Esophagus (tissue), 2 donors: ENCODE measurements at regions not wholly inside any gene's neighbourhood (a gene's known extent, or its start where the extent isn't known, plus 50 kb on each side); places are given as distances from the start of the nearest gene placed in this dataset.

ENCODE experiments used
- H3K27ac ChIP-seq, 2 donors: one replicate each; pipeline ENCODE4 v1.5.1; 2013; ENCODE audit warnings: low read depth in 2 of 2, mild to moderate bottlenecking in 2 of 2, inconsistent platforms in 1 of 2, low read length in 1 of 2, moderate library complexity in 1 of 2
- H3K27me3 ChIP-seq, 2 donors: one replicate each; pipeline ENCODE4 v1.6.1; 2013; ENCODE audit warnings: low read length in 2 of 2, control low read depth in 1 of 2, mild to moderate bottlenecking in 1 of 2; ENCODE audit not compliant: insufficient read depth in 2 of 2, control insufficient read depth in 1 of 2
- H3K36me3 ChIP-seq, 2 donors: one replicate each; pipeline ENCODE4 v1.6.1; 2013; ENCODE audit warnings: low read length in 1 of 2; ENCODE audit not compliant: control insufficient read depth in 2 of 2, insufficient read depth in 2 of 2
- H3K4me1 ChIP-seq, 2 donors: one replicate each; pipeline ENCODE4 v1.6.1; 2013; ENCODE audit warnings: low read length in 1 of 2; ENCODE audit not compliant: control insufficient read depth in 2 of 2, insufficient read depth in 2 of 2
- H3K4me3 ChIP-seq, 2 donors: one replicate each; pipeline ENCODE4 v1.5.1; 2013; ENCODE audit warnings: low read length in 2 of 2, mild to moderate bottlenecking in 2 of 2, low read depth in 1 of 2, moderate library complexity in 1 of 2
- H3K9me3 ChIP-seq, 2 donors: one replicate each; pipeline ENCODE4 v1.6.1; 2013; ENCODE audit warnings: mild to moderate bottlenecking in 2 of 2, low read depth in 1 of 2, low read length in 1 of 2, moderate library complexity in 1 of 2; ENCODE audit not compliant: control insufficient read depth in 2 of 2, insufficient read depth in 1 of 2
- WGBS, 2 donors: extraction: QIAGEN DNeasy Blood & Tissue Kit; methylation state at CpG; one replicate each; pipeline ENCODE4 v1.1.7; 2013; 5-methylcytosine and 5-hydroxymethylcytosine counted together
- donor health status: healthy with polysubstance abuse.
- donor health status: Bipolar disorder and iron deficiency.

DNA sequence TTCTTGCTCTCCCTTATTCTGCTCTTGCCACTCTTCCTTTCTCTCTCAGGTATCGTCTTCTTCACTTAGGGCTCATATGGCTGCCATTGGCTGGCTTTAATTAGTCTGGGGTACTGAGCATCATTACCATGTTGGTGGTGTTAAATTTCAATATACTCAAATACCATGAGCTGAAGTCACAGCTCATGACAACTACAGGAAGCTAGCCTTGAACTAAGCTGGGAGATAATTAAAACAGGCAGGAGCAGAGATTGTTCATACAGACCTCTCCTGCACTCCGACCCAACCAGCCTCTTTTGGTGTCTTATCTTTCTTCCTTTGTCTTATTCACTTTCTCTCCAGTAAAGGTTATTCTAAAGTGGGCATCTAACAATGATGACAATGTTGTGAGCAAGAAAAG, 130.9 kb upstream of the BLID start:
- Histone ChIP-seq H3K4me1 (no peaks in the 10 kb centered on the region), H3K27me3 (peaks cover 0 to 3% of the 10 kb centered on the region in 2 donors), H3K36me3 (no peaks in the 10 kb centered on the region), H3K9me3 (no peaks in the 10 kb centered on the region), H3K27ac (no peak overlapping the region), H3K4me3 (no peak overlapping the region)
- WGBS, 2 donors: 78 to 85% methylated on average over 2 of the region's 2 CpGs

DNA sequence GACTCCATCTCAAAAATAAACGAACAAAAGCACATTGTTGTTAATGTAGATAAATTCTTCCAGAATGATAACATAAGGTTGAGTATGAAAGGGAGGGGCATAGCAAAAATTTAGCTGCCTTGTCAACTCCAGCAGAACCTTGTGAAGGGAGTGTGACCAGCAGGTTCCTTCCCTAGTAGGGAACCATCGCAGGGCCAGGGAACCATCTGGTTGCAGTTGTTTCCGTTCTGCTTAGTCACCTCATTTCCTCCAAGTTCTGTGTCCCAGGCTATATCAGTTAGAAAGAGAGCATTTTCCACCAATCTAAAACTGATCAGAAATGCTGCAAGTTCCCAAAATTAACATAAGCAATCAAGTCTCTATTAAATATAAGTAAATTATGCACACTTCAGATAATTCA, 126.7 kb upstream of the BLID start:
- WGBS, 2 donors: 73 to 78% methylated on average over 3 of the region's 3 CpGs
- no peaks in the 10 kb centered on the region for H3K36me3 ChIP-seq
- H3K27me3 ChIP-seq: peaks cover 0 to 3% of the 10 kb centered on the region in 2 donors
- no peaks in the 10 kb centered on the region for H3K4me1 ChIP-seq
- H3K4me3 ChIP-seq: no peak overlapping the region
- no peaks in the 10 kb centered on the region for H3K9me3 ChIP-seq
- H3K27ac ChIP-seq: no peak overlapping the region

DNA sequence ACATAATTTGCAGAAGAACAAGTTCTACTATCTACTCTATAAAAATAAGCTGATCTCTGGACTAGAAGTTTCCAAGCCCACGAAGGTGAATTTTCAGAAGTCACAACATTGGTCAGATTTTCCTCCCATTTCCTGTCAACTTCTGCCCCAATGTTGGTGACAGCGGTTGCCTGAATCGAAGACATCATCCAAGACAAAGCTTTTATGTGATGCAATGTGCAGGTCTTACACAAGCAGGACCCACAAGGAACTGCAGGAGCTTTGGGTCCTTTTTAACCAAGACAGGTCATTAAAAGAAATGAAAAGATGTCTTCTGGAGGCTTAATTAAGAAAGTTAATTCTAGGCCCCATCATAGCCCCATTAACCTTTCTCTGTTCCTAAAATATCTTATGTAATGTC, 125.6 kb upstream of the BLID start:
- Histone ChIP-seq H3K4me3 (no peak overlapping the region), H3K27me3 (no peaks in the 10 kb centered on the region), H3K36me3 (no peaks in the 10 kb centered on the region), H3K9me3 (no peaks in the 10 kb centered on the region), H3K4me1 (no peaks in the 10 kb centered on the region), H3K27ac (no peak overlapping the region)
- 83 to 85% methylated on average over 3 of the region's 3 CpGs for WGBS, 2 donors

DNA sequence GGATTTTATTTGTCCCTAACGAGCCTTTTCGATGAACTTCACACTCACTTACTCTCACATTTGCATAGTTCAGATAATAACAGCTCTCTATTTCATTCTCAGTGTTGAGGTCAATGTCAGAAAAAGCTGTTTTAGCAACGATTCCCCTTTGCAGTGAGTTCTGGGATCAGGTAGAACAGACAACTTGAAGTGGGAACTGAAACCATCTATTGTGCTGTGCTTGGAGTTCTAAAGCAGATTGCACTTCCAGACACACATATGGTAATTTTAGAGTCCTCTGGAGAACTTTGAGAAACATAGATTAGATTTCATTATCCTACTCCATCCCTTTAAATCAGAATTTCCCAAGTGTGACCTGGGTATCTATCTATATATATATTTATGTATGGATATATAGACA, 124.6 kb upstream of the BLID start:
- 87 to 97% methylated on average over 3 of the region's 3 CpGs for WGBS, 2 donors
- no peak overlapping the region for H3K4me3 ChIP-seq
- no peaks in the 10 kb centered on the region for H3K4me1 ChIP-seq
- H3K36me3 ChIP-seq: no peaks in the 10 kb centered on the region
- no peaks in the 10 kb centered on the region for H3K9me3 ChIP-seq
- no peaks in the 10 kb centered on the region for H3K27me3 ChIP-seq
- H3K27ac ChIP-seq: no peak overlapping the region

DNA sequence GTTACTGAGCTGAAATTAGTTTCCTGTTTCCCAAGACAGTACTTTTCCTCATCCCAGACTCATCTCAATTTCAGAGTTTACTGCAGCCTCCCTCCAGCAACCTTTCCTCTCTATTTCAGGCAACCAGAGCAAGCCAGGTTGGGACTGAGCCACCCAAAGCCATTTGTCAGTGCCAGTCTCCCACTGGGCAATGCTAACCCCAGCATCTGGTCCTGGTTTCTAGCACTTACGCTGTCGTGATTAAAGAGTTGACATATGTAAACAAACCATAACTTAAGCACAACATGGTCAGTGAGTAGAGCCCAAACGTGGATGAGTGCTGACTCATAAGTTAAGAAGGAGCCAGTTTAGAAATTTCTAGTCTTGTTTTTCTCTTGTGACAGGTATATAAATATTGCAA, 119.6 kb upstream of the BLID start:
- Histone ChIP-seq H3K9me3 (no peaks in the 10 kb centered on the region), H3K36me3 (no peaks in the 10 kb centered on the region), H3K27ac (no peak overlapping the region), H3K4me1 (no peaks in the 10 kb centered on the region), H3K27me3 (no peaks in the 10 kb centered on the region), H3K4me3 (no peak overlapping the region)
- 24 to 26% methylated on average over 3 of the region's 3 CpGs for WGBS, 2 donors

DNA sequence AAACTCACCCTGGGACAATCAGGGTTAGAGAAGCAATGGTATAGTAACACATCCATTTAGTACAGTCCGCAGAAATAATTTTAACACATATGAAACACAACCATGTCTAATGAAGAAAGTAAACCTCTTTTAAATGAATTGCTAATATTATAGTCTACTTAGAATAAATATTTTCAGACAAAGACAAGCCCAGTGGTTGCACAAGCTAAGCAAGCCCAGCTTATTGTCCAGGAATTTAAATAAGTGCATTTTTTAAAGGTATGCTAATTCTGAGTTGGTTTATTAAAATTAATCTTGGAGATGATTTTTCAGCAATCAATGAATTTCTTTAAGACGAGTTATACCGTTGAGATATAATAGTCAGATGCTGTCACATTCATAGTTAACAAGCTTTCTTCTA, 118.8 kb upstream of the BLID start:
- 86 to 90% methylated on average over 3 of the region's 3 CpGs for WGBS, 2 donors
- H3K9me3 ChIP-seq: no peaks in the 10 kb centered on the region
- H3K36me3 ChIP-seq: no peaks in the 10 kb centered on the region
- no peak overlapping the region for H3K4me3 ChIP-seq
- no peaks in the 10 kb centered on the region for H3K27me3 ChIP-seq
- peaks cover 0 to under 1% of the 10 kb centered on the region in 2 donors for H3K4me1 ChIP-seq
- no peak overlapping the region for H3K27ac ChIP-seq

DNA sequence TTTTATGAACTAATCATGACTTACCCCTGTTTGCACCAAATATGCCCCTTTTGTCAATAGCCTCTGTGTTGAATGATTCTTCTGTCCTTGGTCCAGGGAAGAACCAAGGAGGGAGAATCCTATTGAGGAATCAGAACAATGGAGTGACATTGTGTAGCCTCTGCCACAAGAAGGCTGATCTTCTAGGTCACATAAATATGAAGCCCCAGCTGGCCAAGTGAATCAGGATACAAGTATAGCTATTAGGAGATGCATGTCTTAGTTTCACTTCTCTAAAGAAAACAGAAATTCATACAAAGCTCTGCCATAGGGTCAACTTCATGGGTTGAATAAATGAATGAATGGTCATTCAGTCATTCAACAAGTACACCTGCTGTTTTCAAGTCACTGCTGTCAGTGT, 118.2 kb upstream of the BLID start:
- Histone ChIP-seq H3K27me3 (no peaks in the 10 kb centered on the region), H3K4me3 (no peak overlapping the region)

DNA sequence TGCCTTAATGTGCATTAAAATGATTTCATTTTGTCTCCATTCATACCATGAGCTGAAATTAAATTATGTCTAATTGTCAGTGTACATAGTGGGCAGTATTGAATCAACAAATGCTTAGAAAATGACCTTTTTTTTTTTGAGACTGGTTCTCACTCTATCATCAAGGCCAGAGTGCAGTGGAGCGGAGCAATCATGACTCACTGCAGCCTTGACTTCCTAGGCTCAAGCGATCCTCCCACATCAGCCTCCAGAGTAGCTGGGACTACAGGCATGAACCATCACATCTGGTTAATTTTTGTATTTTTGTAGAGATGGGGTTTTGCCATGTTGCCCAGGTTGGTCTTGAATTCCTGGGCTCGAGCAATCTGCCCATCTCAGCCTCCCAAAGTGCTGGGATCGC, 117.0 kb upstream of the BLID start:
- 90 to 93% methylated on average over 4 of the region's 4 CpGs for WGBS, 2 donors
- Histone ChIP-seq H3K4me3 (no peak overlapping the region), H3K27me3 (no peaks in the 10 kb centered on the region), H3K9me3 (no peaks in the 10 kb centered on the region), H3K4me1 (peaks cover 0 to 3% of the 10 kb centered on the region in 2 donors), H3K27ac (no peak overlapping the region), H3K36me3 (no peaks in the 10 kb centered on the region)

More for the DNA sequence above, 118.2 kb upstream of the BLID start:
- Histone ChIP-seq H3K9me3 (no peaks in the 10 kb centered on the region), H3K4me1 (peaks cover 0 to 3% of the 10 kb centered on the region in 2 donors), H3K27ac (no peak overlapping the region), H3K36me3 (no peaks in the 10 kb centered on the region)

DNA sequence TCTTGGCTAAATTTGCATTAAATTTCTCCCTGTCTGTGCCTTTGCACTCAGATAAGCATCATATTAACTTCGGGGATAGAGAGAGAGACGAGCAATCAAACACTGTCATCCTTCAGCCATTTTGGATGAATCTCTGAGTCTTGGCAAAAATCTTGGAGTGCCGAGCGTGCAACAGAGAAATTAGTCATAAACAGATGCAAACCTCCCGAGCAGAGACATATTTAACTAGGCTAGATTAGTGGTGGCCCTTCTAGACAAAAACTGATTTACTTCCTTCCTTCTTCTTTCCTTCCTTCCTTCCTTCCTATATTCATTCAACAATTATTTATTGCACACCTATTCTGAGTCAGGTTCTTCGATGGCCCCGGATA, 114.4 kb upstream of the BLID start:
- H3K36me3 ChIP-seq: no peaks in the 10 kb centered on the region
- H3K27me3 ChIP-seq: no peaks in the 10 kb centered on the region
- 71 to 74% methylated on average over 7 of the region's 7 CpGs for WGBS, 2 donors
- peaks cover 0 to 3% of the 10 kb centered on the region in 2 donors for H3K4me1 ChIP-seq
- no peak overlapping the region for H3K4me3 ChIP-seq
- H3K27ac ChIP-seq: no peak overlapping the region
- H3K9me3 ChIP-seq: no peaks in the 10 kb centered on the region

DNA sequence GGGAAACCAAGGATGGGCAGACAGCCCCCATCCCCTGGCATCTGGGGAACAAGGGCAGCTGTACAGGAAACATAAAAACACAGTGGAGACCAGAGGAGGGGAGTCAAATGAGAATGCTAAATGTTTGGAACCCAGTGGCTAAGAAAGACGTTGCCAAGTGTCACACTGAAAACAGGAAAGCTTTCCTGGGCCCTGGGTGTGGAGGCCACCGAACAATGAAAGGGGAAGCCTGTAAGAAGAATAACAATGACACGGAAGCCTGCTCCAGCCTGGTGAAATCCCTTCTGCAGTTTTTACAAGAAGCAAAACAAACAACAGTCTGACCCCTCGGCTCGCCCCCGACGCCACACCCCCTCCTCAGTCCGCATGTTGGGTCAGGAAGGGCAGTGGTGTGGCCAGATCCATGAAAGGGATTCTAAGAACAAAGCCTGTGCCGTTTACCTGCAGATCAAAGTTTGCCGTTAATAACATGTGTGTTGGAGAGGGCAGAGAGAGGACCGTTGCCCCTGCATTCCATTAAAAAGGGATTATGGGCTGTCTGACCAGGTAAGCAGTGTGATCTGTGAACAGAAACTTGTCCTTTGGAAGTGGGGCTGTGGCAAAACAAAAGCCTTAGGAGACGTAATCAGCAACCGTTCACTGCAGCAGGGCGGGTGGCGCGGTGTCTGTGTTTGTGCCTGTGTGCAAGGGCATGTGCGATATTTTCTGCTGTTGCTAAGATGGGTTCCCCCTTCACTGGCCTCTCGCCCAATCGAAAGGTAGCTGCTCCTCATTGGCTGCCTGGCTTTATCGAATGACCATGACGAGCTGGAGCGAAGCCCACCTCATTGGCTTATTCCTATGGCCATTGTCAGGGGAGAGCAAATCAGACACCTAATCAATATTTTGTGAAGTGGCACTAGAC, 113.7 kb upstream of the BLID start:
- 44 to 52% methylated on average over 22 of the region's 22 CpGs for WGBS, 2 donors
- H3K4me3 ChIP-seq: no peak overlapping the region

More for the DNA sequence above, 113.7 kb upstream of the BLID start:
- Histone ChIP-seq H3K36me3 (no peaks in the 10 kb centered on the region), H3K27me3 (no peaks in the 10 kb centered on the region), H3K4me1 (peaks cover 0 to 3% of the 10 kb centered on the region in 2 donors), H3K27ac (no peak overlapping the region), H3K9me3 (no peaks in the 10 kb centered on the region)
